ENCODE measurements at regions not wholly inside any gene's neighbourhood (a gene's known extent, or its start where the extent isn't known, plus 50 kb on each side); places are given as distances from the start of the nearest gene placed in this dataset.

- TF ChIP-seq CTCF (conservative IDR thresholded peaks at IDR 0.05 in 1 of 2, IDR thresholded peaks at IDR 0.05 in 1 of 2; ENCODE audit: low read depth in 1 of 2, low read length in 2 of 2) (no peak), EZH2 (IDR thresholded peaks at IDR 0.05; ENCODE audit: low read length, missing control alignments) (no peak)
Measured at GRCh38 chr9:101878734-101879133, 140.3 kb upstream of the GRIN3A start.

Measured in fibroblast of lung (primary cell).